Chondrocyte (in vitro differentiated cells): ENCODE measurements at regions not wholly inside any gene's neighbourhood (a gene's known extent, or its start where the extent isn't known, plus 50 kb on each side); places are given as distances from the start of the nearest gene placed in this dataset.

Experiments used
- DNase-seq: peaks from one replicate; pipeline ENCODE4 v3.0.0; 2021; ENCODE audit warnings: mixed read lengths, low spot score
- H3K27ac Mint-ChIP-seq: one replicate; pipeline ENCODE4 v1.8.0; 2021; ENCODE audit warnings: mild to moderate bottlenecking, moderate library complexity, mixed read lengths; ENCODE audit not compliant: unreplicated experiment
- H3K27me3 Mint-ChIP-seq: 2 replicates; pipeline ENCODE4 v1.8.0; 2021; ENCODE audit warnings: low read depth, mixed read lengths
- H3K36me3 Mint-ChIP-seq: 2 replicates; pipeline ENCODE4 v1.8.0; 2021; ENCODE audit warnings: low read depth, mixed read lengths
- H3K4me1 Mint-ChIP-seq: 2 replicates; pipeline ENCODE4 v1.8.0; 2021; ENCODE audit warnings: low read depth, mild to moderate bottlenecking, mixed read lengths
- H3K4me3 Mint-ChIP-seq: one replicate; pipeline ENCODE4 v1.8.0; 2021; ENCODE audit warnings: mild to moderate bottlenecking, moderate library complexity, mixed read lengths; ENCODE audit not compliant: unreplicated experiment
- H3K9me3 Mint-ChIP-seq: 2 replicates; pipeline ENCODE4 v1.8.0; 2021; ENCODE audit warnings: low read depth, mixed read lengths
- TF ChIP-seq, protein P1 (sequence below): fragments of 200-600 bp; sonication (generic); IDR thresholded peaks from 2 replicates; pipeline ENCODE4 v1.5.0; 2021; ENCODE audit warnings: antibody characterized with exemption, mild to moderate bottlenecking, moderate library complexity

DNA sequence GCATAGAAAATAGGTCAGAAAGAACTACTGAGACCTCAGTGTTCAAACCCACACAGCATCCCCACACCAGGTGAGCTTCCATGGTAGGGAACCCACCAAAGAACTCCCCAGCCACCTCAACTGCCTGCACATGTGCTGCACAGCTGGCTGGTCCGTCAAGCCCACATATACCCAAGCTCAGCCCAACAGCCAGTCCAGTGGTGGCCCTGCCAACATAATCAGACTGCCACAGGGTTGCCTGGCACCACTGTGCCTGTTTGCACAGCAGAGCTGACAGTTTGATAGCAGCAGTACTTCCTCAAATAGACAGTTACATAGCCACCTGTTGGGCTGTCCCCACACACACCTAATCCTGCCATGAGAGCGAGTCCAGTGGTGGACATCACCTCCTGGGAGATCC is 283.3 kb upstream of the PRMT6 start:
- Mint-ChIP-seq H3K27me3 (no peaks in the 10 kb centered on the region), H3K27ac (no peak overlapping the region), H3K4me3 (no peak overlapping the region), H3K36me3 (peaks cover 2% of the 10 kb centered on the region), H3K9me3 (peaks cover 44% of the 10 kb centered on the region), H3K4me1 (no peaks in the 10 kb centered on the region)
- no peak for DNase-seq
- TF ChIP-seq, protein P1, sequence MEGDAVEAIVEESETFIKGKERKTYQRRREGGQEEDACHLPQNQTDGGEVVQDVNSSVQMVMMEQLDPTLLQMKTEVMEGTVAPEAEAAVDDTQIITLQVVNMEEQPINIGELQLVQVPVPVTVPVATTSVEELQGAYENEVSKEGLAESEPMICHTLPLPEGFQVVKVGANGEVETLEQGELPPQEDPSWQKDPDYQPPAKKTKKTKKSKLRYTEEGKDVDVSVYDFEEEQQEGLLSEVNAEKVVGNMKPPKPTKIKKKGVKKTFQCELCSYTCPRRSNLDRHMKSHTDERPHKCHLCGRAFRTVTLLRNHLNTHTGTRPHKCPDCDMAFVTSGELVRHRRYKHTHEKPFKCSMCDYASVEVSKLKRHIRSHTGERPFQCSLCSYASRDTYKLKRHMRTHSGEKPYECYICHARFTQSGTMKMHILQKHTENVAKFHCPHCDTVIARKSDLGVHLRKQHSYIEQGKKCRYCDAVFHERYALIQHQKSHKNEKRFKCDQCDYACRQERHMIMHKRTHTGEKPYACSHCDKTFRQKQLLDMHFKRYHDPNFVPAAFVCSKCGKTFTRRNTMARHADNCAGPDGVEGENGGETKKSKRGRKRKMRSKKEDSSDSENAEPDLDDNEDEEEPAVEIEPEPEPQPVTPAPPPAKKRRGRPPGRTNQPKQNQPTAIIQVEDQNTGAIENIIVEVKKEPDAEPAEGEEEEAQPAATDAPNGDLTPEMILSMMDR, result no peak

DNA sequence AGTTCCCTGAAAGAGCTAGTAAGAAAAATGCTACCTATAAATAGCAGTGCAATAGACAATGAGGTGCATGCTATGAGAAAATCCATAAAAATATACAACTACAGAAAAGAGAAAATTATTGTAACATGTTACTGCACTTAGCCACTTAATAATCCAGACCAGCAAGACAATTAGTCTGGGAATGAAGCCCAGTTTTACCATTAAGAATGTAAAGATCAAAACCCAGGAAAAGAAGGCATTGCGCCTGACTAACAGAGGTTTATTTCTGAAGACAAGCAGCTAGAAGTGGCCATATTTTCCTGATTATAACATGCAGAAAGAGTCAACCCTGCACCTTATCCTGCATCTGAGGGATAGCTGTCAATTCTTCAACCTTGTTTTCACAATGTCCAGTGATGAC is 276.4 kb upstream of the PRMT6 start:
- Mint-ChIP-seq H3K4me3 (no peak overlapping the region), H3K9me3 (peaks cover 26% of the 10 kb centered on the region), H3K36me3 (peaks cover 1% of the 10 kb centered on the region), H3K4me1 (no peaks in the 10 kb centered on the region), H3K27me3 (no peaks in the 10 kb centered on the region), H3K27ac (no peak overlapping the region)
- DNase-seq, result no peak
- TF ChIP-seq, protein P1, result no peak

DNA sequence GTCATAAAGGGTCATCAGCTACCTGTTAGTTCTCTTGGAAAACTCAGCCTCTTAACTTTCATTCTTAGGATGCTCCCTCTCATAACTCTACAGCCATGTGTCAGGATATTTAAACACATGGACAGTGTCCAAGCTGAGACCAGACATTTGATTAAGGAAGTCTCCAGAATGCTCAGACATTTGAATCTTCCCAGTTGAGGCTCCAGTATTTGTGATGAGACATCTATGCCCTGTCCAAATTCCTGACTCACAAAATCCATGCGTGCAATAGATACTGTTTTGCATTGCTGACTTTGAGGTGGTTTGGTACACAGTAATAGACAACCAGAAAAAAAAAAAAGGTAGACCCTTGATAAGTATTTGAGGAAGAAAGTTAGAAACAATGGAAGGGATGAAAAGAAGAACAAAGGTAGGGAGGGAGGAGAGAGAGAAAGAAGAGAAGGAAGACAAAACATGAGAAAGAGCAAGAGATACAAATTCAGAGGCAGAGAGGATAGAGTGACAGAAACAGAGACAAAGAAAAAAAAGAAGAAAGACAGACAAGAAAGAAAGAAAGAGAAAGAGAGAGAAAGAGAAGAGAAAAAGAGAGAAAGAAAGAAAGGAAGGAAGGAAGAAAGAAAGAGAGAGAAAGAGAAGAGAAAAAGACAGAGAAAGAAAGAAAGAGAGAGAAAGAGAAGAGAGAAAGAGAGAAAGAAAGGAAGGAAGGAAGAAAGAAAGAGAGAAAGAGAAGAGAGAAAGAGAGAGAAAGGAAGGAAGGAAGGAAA is 275.5 kb upstream of the PRMT6 start:
- no peak for DNase-seq
- Mint-ChIP-seq H3K36me3 (no peaks in the 10 kb centered on the region), H3K4me1 (no peaks in the 10 kb centered on the region), H3K4me3 (no peak overlapping the region), H3K27ac (no peak overlapping the region), H3K27me3 (no peaks in the 10 kb centered on the region), H3K9me3 (peaks cover 19% of the 10 kb centered on the region)
- TF ChIP-seq, protein P1, result no peak

DNA sequence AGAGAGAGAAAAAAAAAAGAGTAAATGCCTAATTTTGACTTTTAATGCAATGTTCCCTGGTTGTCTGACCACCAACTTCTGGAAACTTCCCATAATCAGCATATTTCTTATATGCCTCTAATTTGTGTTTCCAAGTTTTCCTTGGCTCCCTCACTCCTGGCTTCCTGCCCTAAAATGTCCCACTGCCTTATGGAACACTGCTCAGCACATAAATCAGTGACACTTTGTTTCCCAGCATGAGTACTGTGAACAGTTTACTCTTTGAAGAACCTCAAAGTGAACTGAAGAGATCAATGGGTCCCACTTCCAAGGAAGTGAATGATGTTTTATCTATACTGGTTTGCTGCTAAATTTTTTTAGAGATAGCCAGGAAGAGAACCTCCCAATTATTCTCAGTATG is 271.3 kb upstream of the PRMT6 start:
- TF ChIP-seq, protein P1, result no peak
- peaks cover 2% of the 10 kb centered on the region for H3K27me3 Mint-ChIP-seq
- H3K4me3 Mint-ChIP-seq, result no peak overlapping the region
- DNase-seq, result no peak
- no peaks in the 10 kb centered on the region for H3K4me1 Mint-ChIP-seq
- H3K9me3 Mint-ChIP-seq, result peaks cover 3% of the 10 kb centered on the region
- H3K36me3 Mint-ChIP-seq, result no peaks in the 10 kb centered on the region
- no peak overlapping the region for H3K27ac Mint-ChIP-seq

DNA sequence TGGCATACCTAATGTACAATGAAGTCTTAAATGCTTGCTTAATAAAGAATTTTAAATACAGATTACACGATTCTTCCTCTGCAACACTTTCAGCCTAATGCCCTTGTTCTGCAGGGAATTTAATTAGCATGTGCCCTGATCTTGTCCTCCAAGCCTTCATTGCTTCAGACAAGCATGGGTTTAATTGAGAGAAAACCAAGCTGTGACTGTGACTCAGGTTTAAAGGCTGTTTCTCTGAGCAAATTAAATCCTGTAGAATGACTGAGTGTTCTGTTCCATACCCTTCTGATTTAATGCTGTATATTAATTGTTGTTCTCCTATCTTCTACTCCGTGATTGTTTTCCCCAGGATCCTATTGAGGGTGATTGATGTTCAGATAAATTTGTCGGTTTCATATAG is 269.0 kb upstream of the PRMT6 start:
- H3K27me3 Mint-ChIP-seq, result peaks cover 2% of the 10 kb centered on the region
- no peak overlapping the region for H3K4me3 Mint-ChIP-seq
- no peak overlapping the region for H3K27ac Mint-ChIP-seq
- H3K4me1 Mint-ChIP-seq, result no peaks in the 10 kb centered on the region
- H3K36me3 Mint-ChIP-seq, result no peaks in the 10 kb centered on the region
- no peak for DNase-seq
- no peaks in the 10 kb centered on the region for H3K9me3 Mint-ChIP-seq
- TF ChIP-seq, protein P1, result no peak
